ENCODE measurements at regions not wholly inside any gene's neighbourhood (a gene's known extent, or its start where the extent isn't known, plus 50 kb on each side); places are given as distances from the start of the nearest gene placed in this dataset.

DNA sequence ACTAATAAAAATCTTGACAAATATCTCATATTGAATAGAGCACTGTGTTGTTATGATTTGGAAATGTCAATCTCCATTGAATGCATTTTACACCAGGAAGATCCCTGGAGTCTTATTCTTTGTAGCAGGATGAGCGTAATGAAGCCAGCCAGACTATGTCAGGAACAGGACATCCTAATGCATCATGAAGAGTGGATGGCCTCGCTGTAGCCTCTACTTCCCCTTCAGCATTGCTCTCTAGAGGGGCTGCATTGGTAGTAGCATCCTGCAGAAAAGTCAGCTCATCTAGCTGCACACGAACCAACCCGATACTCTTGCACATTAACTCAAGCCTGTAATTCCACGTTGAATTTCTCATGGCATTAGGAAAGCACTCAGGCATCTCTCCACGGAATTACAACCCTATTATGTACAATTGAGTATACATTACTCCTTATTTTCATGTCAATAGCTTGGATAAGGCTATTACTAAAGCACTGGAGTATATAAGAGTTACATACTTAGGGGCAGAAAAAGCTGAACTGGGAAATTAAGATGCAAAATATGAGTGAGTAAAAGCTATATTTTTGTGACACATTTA lies 76.1 kb downstream of the CMPK2 start (continued):
- TF ChIP-seq, protein P1, sequence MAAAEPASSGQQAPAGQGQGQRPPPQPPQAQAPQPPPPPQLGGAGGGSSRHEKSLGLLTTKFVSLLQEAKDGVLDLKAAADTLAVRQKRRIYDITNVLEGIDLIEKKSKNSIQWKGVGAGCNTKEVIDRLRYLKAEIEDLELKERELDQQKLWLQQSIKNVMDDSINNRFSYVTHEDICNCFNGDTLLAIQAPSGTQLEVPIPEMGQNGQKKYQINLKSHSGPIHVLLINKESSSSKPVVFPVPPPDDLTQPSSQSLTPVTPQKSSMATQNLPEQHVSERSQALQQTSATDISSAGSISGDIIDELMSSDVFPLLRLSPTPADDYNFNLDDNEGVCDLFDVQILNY (CRISPR knock-in tag; IDR thresholded peaks at IDR 0.05), result no peak
- TF ChIP-seq PREB (CRISPR knock-in tag; IDR thresholded peaks at IDR 0.05; ENCODE audit: borderline replicate concordance) (no peak), CDX4 (CRISPR knock-in tag; IDR thresholded peaks at IDR 0.05; ENCODE audit: borderline replicate concordance) (no peak), ZNF138 (CRISPR knock-in tag; conservative IDR thresholded peaks at IDR 0.05) (no peak), ZNF317 (CRISPR knock-in tag; IDR thresholded peaks at IDR 0.05; ENCODE audit: borderline replicate concordance, low read depth) (no peak), RORB (CRISPR knock-in tag; IDR thresholded peaks at IDR 0.05) (no peak)
- TF ChIP-seq, protein P2, sequence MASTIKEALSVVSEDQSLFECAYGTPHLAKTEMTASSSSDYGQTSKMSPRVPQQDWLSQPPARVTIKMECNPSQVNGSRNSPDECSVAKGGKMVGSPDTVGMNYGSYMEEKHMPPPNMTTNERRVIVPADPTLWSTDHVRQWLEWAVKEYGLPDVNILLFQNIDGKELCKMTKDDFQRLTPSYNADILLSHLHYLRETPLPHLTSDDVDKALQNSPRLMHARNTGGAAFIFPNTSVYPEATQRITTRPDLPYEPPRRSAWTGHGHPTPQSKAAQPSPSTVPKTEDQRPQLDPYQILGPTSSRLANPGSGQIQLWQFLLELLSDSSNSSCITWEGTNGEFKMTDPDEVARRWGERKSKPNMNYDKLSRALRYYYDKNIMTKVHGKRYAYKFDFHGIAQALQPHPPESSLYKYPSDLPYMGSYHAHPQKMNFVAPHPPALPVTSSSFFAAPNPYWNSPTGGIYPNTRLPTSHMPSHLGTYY (CRISPR knock-in tag; IDR thresholded peaks at IDR 0.05), result no peak

GRCh38 chr2:6791682-6792081 lies 74.0 kb downstream of the CMPK2 start:
- ATAC-seq (peak; percentile 56; the same call in 1 of the 2 replicates), DNase-seq (ENCODE audit: low spot score) (no peak)
- peaks cover 41% of the 10 kb centered on the region for H3K27me3 Mint-ChIP-seq (ENCODE audit: low read depth)
- H3K9me3 Mint-ChIP-seq, result peaks cover 90% of the 10 kb centered on the region
- no peak overlapping the region for H3K4me3 Mint-ChIP-seq
- ChIA-PET CTCF (no interaction called here), POLR2A (no interaction called here)
- H3K36me3 Mint-ChIP-seq, result peaks cover 74% of the 10 kb centered on the region
- no peak for TF ChIP-seq AFF4 (CRISPR knock-in tag; IDR thresholded peaks at IDR 0.05; ENCODE audit: borderline replicate concordance)
- no peak for TF ChIP-seq PREB (CRISPR knock-in tag; IDR thresholded peaks at IDR 0.05; ENCODE audit: borderline replicate concordance)
- TF ChIP-seq, protein P3, sequence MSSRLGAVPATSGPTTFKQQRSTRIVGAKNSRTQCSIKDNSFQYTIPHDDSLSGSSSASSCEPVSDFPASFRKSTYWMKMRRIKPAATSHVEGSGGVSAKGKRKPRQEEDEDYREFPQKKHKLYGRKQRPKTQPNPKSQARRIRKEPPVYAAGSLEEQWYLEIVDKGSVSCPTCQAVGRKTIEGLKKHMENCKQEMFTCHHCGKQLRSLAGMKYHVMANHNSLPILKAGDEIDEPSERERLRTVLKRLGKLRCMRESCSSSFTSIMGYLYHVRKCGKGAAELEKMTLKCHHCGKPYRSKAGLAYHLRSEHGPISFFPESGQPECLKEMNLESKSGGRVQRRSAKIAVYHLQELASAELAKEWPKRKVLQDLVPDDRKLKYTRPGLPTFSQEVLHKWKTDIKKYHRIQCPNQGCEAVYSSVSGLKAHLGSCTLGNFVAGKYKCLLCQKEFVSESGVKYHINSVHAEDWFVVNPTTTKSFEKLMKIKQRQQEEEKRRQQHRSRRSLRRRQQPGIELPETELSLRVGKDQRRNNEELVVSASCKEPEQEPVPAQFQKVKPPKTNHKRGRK (CRISPR knock-in tag; IDR thresholded peaks at IDR 0.05; ENCODE audit: borderline replicate concordance), result no peak
- TF ChIP-seq JUN (CRISPR knock-in tag; IDR thresholded peaks at IDR 0.05), result no peak
- TF ChIP-seq, protein P4, sequence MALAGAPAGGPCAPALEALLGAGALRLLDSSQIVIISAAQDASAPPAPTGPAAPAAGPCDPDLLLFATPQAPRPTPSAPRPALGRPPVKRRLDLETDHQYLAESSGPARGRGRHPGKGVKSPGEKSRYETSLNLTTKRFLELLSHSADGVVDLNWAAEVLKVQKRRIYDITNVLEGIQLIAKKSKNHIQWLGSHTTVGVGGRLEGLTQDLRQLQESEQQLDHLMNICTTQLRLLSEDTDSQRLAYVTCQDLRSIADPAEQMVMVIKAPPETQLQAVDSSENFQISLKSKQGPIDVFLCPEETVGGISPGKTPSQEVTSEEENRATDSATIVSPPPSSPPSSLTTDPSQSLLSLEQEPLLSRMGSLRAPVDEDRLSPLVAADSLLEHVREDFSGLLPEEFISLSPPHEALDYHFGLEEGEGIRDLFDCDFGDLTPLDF (CRISPR knock-in tag; IDR thresholded peaks at IDR 0.05), result no peak
- no peak for TF ChIP-seq NR3C1 (CRISPR knock-in tag; conservative IDR thresholded peaks at IDR 0.05; ENCODE audit: low read depth)
- TF ChIP-seq, protein P5, sequence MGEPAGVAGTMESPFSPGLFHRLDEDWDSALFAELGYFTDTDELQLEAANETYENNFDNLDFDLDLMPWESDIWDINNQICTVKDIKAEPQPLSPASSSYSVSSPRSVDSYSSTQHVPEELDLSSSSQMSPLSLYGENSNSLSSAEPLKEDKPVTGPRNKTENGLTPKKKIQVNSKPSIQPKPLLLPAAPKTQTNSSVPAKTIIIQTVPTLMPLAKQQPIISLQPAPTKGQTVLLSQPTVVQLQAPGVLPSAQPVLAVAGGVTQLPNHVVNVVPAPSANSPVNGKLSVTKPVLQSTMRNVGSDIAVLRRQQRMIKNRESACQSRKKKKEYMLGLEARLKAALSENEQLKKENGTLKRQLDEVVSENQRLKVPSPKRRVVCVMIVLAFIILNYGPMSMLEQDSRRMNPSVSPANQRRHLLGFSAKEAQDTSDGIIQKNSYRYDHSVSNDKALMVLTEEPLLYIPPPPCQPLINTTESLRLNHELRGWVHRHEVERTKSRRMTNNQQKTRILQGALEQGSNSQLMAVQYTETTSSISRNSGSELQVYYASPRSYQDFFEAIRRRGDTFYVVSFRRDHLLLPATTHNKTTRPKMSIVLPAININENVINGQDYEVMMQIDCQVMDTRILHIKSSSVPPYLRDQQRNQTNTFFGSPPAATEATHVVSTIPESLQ (CRISPR knock-in tag; IDR thresholded peaks at IDR 0.05), result no peak
- TF ChIP-seq FOXP1 (CRISPR knock-in tag; IDR thresholded peaks at IDR 0.05; ENCODE audit: borderline replicate concordance), result no peak
- no peak for TF ChIP-seq ELF4 (CRISPR knock-in tag; IDR thresholded peaks at IDR 0.05; ENCODE audit: low read depth)
- TF ChIP-seq, protein P6, sequence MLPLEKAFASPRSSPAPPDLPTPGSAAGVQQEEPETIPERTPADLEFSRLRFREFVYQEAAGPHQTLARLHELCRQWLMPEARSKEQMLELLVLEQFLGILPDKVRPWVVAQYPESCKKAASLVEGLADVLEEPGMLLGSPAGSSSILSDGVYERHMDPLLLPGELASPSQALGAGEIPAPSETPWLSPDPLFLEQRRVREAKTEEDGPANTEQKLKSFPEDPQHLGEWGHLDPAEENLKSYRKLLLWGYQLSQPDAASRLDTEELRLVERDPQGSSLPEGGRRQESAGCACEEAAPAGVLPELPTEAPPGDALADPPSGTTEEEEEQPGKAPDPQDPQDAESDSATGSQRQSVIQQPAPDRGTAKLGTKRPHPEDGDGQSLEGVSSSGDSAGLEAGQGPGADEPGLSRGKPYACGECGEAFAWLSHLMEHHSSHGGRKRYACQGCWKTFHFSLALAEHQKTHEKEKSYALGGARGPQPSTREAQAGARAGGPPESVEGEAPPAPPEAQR (CRISPR knock-in tag; IDR thresholded peaks at IDR 0.05), result no peak
- no peaks in the 10 kb centered on the region for H3K4me1 Mint-ChIP-seq
- H3K27ac Mint-ChIP-seq, result no peak overlapping the region

Measured in WTC11 (cell line).